GM19025 (cell line): ENCODE measurements at regions not wholly inside any gene's neighbourhood (a gene's known extent, or its start where the extent isn't known, plus 50 kb on each side); places are given as distances from the start of the nearest gene placed in this dataset.

Experiments
- ATAC-seq: cut with Tn5 transposase; IDR thresholded peaks from one replicate; pipeline ENCODE4 v1.9.1; 2021; ENCODE audit warnings: mild to moderate bottlenecking, low read depth, moderate library complexity; ENCODE audit not compliant: unreplicated experiment

GRCh38 chr5:45189481-45189880 lies 380.7 kb downstream of the MRPS30 start:
- ATAC-seq, result no peak

- no peak for ATAC-seq
Observed at GRCh38 chr5:45195026-45195425, 386.3 kb downstream of the MRPS30 start.
